OCI-LY7 (cell line): ENCODE measurements at regions not wholly inside any gene's neighbourhood (a gene's known extent, or its start where the extent isn't known, plus 50 kb on each side); places are given as distances from the start of the nearest gene placed in this dataset.

Experiments
- BruUV-seq: library from RNA; stranded (reverse); fragments of 400-500 nt; replicated peaks from 2 replicates; lab custom pipeline; 2021; lab: Mats Ljungman, UMichigan
- CTCF ChIA-PET: fragments of 300-600 bp; sonication (Branson Sonifier 250); formaldehyde crosslinking; loops from one replicate; lab custom pipeline; 2022; ENCODE audit warnings: antibody characterized with exemption; ENCODE audit not compliant: unreplicated experiment; lab: Charles Lee
- POLR2A ChIA-PET: fragments of 300-600 bp; sonication (Branson Sonifier 250); formaldehyde crosslinking; loops from one replicate; lab custom pipeline; 2022; ENCODE audit warnings: antibody characterized with exemption; lab: Charles Lee
- DNase-seq: peaks from one replicate; pipeline ENCODE4 v3.0.0-alpha.2; 2015; ENCODE audit warnings: low spot score
- H2AFZ ChIP-seq: fragments of 200-600 bp; sonication (generic), shearing (Covaris generic); 2 replicates; pipeline ENCODE4 v1.6.1; 2014; ENCODE audit warnings: mild to moderate bottlenecking, antibody characterized with exemption, low read length, moderate library complexity
- H3K27ac ChIP-seq: fragments of 200-600 bp; sonication (generic); 2 replicates; pipeline ENCODE4 v1.5.1; 2014; ENCODE audit warnings: mixed run types, low read depth, mild to moderate bottlenecking, moderate library complexity, low read length, inconsistent platforms; ENCODE audit not compliant: poor library complexity, severe bottlenecking
- H3K36me3 ChIP-seq: fragments of 200-600 bp; sonication (generic); 2 replicates; pipeline ENCODE4 v1.6.1; 2014; ENCODE audit warnings: mild to moderate bottlenecking, antibody characterized with exemption, low read length, moderate library complexity, mixed read lengths; ENCODE audit not compliant: insufficient read depth
- H3K4me1 ChIP-seq: fragments of 200-600 bp; sonication (generic); 2 replicates; pipeline ENCODE4 v1.5.1; 2014; ENCODE audit warnings: mild to moderate bottlenecking, low read length; ENCODE audit not compliant: insufficient read depth, poor library complexity, severe bottlenecking
- H3K4me2 ChIP-seq: fragments of 200-600 bp; sonication (generic); 2 replicates; pipeline ENCODE4 v1.6.1; 2014; ENCODE audit warnings: mild to moderate bottlenecking, low read length
- H3K4me3 ChIP-seq: fragments of 200-600 bp; sonication (generic); 2 replicates; pipeline ENCODE4 v1.5.1; 2014; ENCODE audit warnings: mild to moderate bottlenecking, low read depth, low read length; ENCODE audit not compliant: poor library complexity, severe bottlenecking
- H3K79me2 ChIP-seq: fragments of 200-600 bp; sonication (generic); 2 replicates; pipeline ENCODE4 v1.6.1; 2016; ENCODE audit warnings: low read depth, mild to moderate bottlenecking, low read length, moderate library complexity, mixed read lengths; ENCODE audit not compliant: insufficient read depth
- H3K9me2 ChIP-seq: fragments of 200-600 bp; sonication (generic); 2 replicates; pipeline ENCODE4 v1.6.1; 2016; ENCODE audit warnings: mild to moderate bottlenecking, low read length, mixed read lengths; ENCODE audit not compliant: insufficient read depth
- H3K9me3 ChIP-seq: fragments of 200-600 bp; sonication (generic); 2 replicates; pipeline ENCODE4 v1.6.1; 2014; ENCODE audit warnings: mild to moderate bottlenecking, mixed run types, low read length, mixed read lengths
- H4K20me1 ChIP-seq: fragments of 200-600 bp; sonication (generic); 2 replicates; pipeline ENCODE4 v1.6.1; 2014; ENCODE audit warnings: mild to moderate bottlenecking, antibody characterized with exemption, low read length, moderate library complexity, mixed read lengths; ENCODE audit not compliant: insufficient read depth
- CTCF ChIP-seq: fragments of 200-600 bp; sonication (generic); conservative IDR thresholded peaks from 2 replicates; pipeline ENCODE4 v1.5.1; 2014; ENCODE audit warnings: mild to moderate bottlenecking, antibody characterized with exemption, low read length, moderate library complexity, mixed read lengths
- EZH2phosphoT487 ChIP-seq: fragments of 200-600 bp; sonication (generic); IDR thresholded peaks from 2 replicates; pipeline ENCODE4 v1.6.1; 2018; ENCODE audit warnings: low read depth, borderline replicate concordance, mild to moderate bottlenecking, mixed run types, antibody characterized with exemption, low read length, moderate library complexity, mixed read lengths
- intact Hi-C: fragments of 100-400 bp; cut with micrococcal nuclease; formaldehyde crosslinking; loops from one replicate; pipeline ENCODE4 v1.10.0; 2022; ENCODE audit not compliant: unreplicated experiment

GRCh38 chr2:65955259-65955658, 479.7 kb upstream of the MEIS1 start:
- Histone ChIP-seq H3K9me3 (no peaks in the 10 kb centered on the region), H3K4me2 (no peak overlapping the region), H3K9me2 (no peaks in the 10 kb centered on the region), H3K27ac (no peak overlapping the region), H3K36me3 (no peaks in the 10 kb centered on the region), H4K20me1 (no peaks in the 10 kb centered on the region), H3K79me2 (no peaks in the 10 kb centered on the region), H3K4me1 (no peaks in the 10 kb centered on the region), H2AFZ (no peak overlapping the region), H3K4me3 (no peak overlapping the region)
- no peak for DNase-seq
- ChIA-PET POLR2A (no interaction called here), CTCF (no interaction called here)
- intact Hi-C loops = no loop called here
- no peak for TF ChIP-seq CTCF
- no peak for TF ChIP-seq EZH2phosphoT487
- no TSS peak for BruUV-seq

GRCh38 chr2:65952966-65953761, 481.8 kb upstream of the MEIS1 start:
- no peak for DNase-seq
- POLR2A ChIA-PET = interaction anchor here (0.6 to 0.7 kb wide), 2 partner anchors 181 to 1733 kb away, joined by 3 to 4 read pairs; no protein-coding TSS in a partner anchor

More at GRCh38 chr2:65952966-65953761, 481.8 kb upstream of the MEIS1 start:
- CTCF ChIA-PET = no interaction called here
- intact Hi-C loops = no loop called here
- H3K27ac ChIP-seq = no peak overlapping the region
- no peak overlapping the region for H3K4me2 ChIP-seq
- no peaks in the 10 kb centered on the region for H4K20me1 ChIP-seq
- no peaks in the 10 kb centered on the region for H3K9me2 ChIP-seq
- no peak overlapping the region for H3K4me3 ChIP-seq
- no peaks in the 10 kb centered on the region for H3K36me3 ChIP-seq
- no peaks in the 10 kb centered on the region for H3K79me2 ChIP-seq
- no peaks in the 10 kb centered on the region for H3K9me3 ChIP-seq
- H2AFZ ChIP-seq = no peak overlapping the region
- BruUV-seq = no TSS peak
- H3K4me1 ChIP-seq = no peaks in the 10 kb centered on the region
- TF ChIP-seq EZH2phosphoT487 = no peak
- no peak for TF ChIP-seq CTCF
